PC-3 (cell line): ENCODE measurements at regions not wholly inside any gene's neighbourhood (a gene's known extent, or its start where the extent isn't known, plus 50 kb on each side); places are given as distances from the start of the nearest gene placed in this dataset.

Source experiments
- EZH2 ChIP-seq: fragments of 300-600 bp; sonication (generic); IDR thresholded peaks from one replicate; pipeline ENCODE4 v1.6.1; 2017; ENCODE audit warnings: antibody characterized with exemption, mild to moderate bottlenecking, low read length; ENCODE audit not compliant: unreplicated experiment
- EZH2phosphoT487 ChIP-seq: fragments of 300-600 bp; sonication (generic); IDR thresholded peaks from 2 replicates; pipeline ENCODE4 v1.6.1; 2018; ENCODE audit warnings: mild to moderate bottlenecking, antibody characterized with exemption, low read length, borderline replicate concordance
- TF ChIP-seq, protein P1 (sequence below): fragments of 300-600 bp; sonication (generic); conservative IDR thresholded peaks from 2 replicates; pipeline ENCODE4 v1.5.1; 2017; ENCODE audit warnings: antibody characterized with exemption, low read depth, mild to moderate bottlenecking, low read length

DNA sequence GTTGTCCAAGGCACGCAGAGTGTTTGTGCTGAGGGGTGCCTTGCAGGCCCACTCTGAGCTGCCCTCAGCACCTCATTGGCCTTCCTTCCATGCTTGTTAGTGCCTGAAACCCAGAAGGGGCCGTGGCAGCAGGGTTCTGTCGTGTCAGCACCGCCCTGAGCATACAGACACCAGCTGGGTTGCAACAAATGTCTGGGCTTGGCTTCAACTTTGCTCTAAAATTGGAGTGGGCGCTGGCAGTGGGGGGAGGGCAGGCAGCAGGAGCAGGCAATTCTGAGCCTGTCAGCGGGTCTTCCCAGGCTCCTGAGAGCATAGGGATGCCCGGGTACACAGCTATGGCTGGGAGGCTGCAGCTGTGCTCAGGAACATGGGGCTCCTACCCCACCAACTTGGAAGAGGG, 464.3 kb downstream of the EPHA3 start:
- TF ChIP-seq, protein P1, sequence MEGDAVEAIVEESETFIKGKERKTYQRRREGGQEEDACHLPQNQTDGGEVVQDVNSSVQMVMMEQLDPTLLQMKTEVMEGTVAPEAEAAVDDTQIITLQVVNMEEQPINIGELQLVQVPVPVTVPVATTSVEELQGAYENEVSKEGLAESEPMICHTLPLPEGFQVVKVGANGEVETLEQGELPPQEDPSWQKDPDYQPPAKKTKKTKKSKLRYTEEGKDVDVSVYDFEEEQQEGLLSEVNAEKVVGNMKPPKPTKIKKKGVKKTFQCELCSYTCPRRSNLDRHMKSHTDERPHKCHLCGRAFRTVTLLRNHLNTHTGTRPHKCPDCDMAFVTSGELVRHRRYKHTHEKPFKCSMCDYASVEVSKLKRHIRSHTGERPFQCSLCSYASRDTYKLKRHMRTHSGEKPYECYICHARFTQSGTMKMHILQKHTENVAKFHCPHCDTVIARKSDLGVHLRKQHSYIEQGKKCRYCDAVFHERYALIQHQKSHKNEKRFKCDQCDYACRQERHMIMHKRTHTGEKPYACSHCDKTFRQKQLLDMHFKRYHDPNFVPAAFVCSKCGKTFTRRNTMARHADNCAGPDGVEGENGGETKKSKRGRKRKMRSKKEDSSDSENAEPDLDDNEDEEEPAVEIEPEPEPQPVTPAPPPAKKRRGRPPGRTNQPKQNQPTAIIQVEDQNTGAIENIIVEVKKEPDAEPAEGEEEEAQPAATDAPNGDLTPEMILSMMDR = no peak
- TF ChIP-seq EZH2 (no peak), EZH2phosphoT487 (no peak)
